Left ventricle myocardium inferior (tissue), 1 donor: ENCODE measurements at regions not wholly inside any gene's neighbourhood (a gene's known extent, or its start where the extent isn't known, plus 50 kb on each side); places are given as distances from the start of the nearest gene placed in this dataset.

Experiments
- DNase-seq: peaks from one replicate; pipeline ENCODE4 v3.0.0-alpha.2; 2020
- H3K27ac ChIP-seq: fragments of 200-600 bp; replicated peaks from 2 replicates; pipeline ENCODE4 v1.8.0; 2021
- H3K27me3 ChIP-seq: fragments of 200-600 bp; 2 replicates; pipeline ENCODE4 v1.8.0; 2021; ENCODE audit warnings: low read depth
- H3K36me3 ChIP-seq: fragments of 200-600 bp; 2 replicates; pipeline ENCODE4 v1.8.0; 2021
- H3K4me1 ChIP-seq: fragments of 200-600 bp; 2 replicates; pipeline ENCODE4 v1.8.0; 2021
- H3K4me3 ChIP-seq: fragments of 200-600 bp; 2 replicates; pipeline ENCODE4 v1.8.0; 2021; ENCODE audit warnings: mild to moderate bottlenecking, moderate library complexity
- H3K9me3 ChIP-seq: fragments of 200-600 bp; replicated peaks from 2 replicates; pipeline ENCODE4 v1.8.0; 2021
- intact Hi-C: fragments of 100-400 bp; cut with micrococcal nuclease; formaldehyde crosslinking; loops from one replicate; pipeline ENCODE4 v1.11.0; 2022
- TF ChIP-seq, protein P1 (sequence below): fragments of 200-600 bp; IDR thresholded peaks from 2 replicates; pipeline ENCODE4 v1.8.0; 2021; ENCODE audit warnings: antibody characterized with exemption, mild to moderate bottlenecking, borderline replicate concordance
- donor health status: DM: no; HTN: yes; CAD: no; lungs with severe emphysema.

DNA sequence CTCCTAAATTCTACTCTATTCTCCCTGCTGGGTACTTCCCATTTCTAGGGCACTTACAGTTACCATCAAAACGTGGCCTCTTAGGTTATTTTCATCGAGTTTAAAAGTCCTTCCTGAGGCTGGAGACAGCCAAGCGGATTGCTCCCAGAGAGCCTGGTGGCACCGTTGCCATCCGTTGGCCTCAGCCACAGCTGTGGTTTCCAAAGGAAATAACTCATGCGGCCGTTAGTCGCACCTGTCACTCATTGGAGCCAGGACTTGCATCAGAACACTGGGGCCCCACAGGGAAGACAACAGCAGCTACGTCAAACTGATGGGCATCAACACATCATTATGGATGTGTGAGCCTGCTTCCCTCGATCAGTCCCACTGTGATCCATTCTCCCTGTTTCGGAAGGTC lies 453.4 kb downstream of the BCL11A start:
- H3K27me3 ChIP-seq, result no peaks in the 10 kb centered on the region
- H3K36me3 ChIP-seq, result no peaks in the 10 kb centered on the region
- TF ChIP-seq, protein P1, sequence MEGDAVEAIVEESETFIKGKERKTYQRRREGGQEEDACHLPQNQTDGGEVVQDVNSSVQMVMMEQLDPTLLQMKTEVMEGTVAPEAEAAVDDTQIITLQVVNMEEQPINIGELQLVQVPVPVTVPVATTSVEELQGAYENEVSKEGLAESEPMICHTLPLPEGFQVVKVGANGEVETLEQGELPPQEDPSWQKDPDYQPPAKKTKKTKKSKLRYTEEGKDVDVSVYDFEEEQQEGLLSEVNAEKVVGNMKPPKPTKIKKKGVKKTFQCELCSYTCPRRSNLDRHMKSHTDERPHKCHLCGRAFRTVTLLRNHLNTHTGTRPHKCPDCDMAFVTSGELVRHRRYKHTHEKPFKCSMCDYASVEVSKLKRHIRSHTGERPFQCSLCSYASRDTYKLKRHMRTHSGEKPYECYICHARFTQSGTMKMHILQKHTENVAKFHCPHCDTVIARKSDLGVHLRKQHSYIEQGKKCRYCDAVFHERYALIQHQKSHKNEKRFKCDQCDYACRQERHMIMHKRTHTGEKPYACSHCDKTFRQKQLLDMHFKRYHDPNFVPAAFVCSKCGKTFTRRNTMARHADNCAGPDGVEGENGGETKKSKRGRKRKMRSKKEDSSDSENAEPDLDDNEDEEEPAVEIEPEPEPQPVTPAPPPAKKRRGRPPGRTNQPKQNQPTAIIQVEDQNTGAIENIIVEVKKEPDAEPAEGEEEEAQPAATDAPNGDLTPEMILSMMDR, result no peak
- no peak for DNase-seq
- no peak overlapping the region for H3K27ac ChIP-seq
- intact Hi-C loops, result no loop called here
- no peaks in the 10 kb centered on the region for H3K9me3 ChIP-seq
- H3K4me1 ChIP-seq, result peaks cover 3% of the 10 kb centered on the region
- no peak overlapping the region for H3K4me3 ChIP-seq

DNA sequence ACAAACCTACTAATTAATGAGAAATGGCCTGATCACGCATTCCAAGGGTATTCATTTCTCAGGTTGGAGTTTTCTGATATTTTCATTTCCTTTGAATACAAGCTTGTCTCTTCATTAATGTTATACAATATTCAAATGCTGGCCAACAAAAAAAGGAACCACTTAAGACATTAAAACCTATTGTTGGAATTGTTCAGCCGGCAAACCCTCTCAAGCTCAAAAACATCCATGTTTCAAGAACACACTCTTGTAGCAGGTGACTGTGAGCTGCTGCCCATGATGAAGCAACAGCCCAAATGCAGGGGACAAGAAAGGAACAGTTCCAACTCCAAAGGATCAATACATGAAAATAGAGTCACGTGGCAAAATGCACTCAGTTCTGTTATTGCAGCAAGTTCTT lies 454.5 kb downstream of the BCL11A start:
- no peaks in the 10 kb centered on the region for H3K9me3 ChIP-seq
- no peak overlapping the region for H3K27ac ChIP-seq
- no peaks in the 10 kb centered on the region for H3K36me3 ChIP-seq
- intact Hi-C loops, result no loop called here
- no peak for DNase-seq
- no peaks in the 10 kb centered on the region for H3K27me3 ChIP-seq
- no peak overlapping the region for H3K4me3 ChIP-seq
- TF ChIP-seq, protein P1, result no peak
- H3K4me1 ChIP-seq, result peaks cover 12% of the 10 kb centered on the region

DNA sequence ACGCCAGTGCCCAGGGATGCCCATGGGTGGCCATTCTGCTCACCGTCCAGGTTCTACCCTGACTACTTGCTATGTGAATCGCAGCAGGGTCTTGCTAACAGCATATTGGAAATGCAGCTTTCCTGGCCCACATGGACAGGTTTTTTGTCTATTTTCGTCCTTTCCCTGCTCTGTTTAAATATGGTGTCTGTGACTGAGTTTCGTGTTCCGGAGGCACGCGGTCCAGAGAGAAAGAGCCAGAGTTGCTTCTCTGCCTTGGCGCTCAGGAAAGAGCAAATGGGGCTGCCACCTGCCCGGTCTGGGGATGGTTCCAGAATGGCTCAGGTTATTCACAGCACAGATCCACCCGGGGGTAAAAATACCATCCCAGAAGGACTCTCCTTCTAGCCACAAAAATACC lies 456.2 kb downstream of the BCL11A start:
- no peak for DNase-seq
- no peaks in the 10 kb centered on the region for H3K9me3 ChIP-seq
- H3K4me3 ChIP-seq, result no peak overlapping the region
- H3K36me3 ChIP-seq, result no peaks in the 10 kb centered on the region
- peaks cover 14% of the 10 kb centered on the region for H3K4me1 ChIP-seq
- TF ChIP-seq, protein P1, result no peak
- H3K27me3 ChIP-seq, result no peaks in the 10 kb centered on the region
- intact Hi-C loops, result no loop called here
- no peak overlapping the region for H3K27ac ChIP-seq

DNA sequence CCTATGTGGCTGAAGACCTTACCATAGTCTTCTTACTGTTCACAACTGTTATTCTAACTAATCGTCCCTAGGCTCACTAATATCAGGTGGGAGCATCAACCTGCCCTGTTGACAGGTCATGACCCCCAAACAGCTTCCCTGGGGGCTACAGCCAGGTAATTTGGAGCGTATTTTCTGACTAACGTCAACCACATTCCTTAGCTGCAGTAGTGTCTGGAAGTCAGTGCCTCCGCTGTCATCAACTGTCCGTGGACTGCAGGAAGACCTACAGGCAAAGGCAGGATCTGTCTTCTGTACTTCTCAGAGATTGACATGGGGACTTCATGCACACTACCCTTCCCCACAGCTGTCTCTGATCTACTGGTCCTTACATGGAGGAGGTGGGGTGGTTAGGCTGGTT lies 456.9 kb downstream of the BCL11A start:
- H3K9me3 ChIP-seq, result no peaks in the 10 kb centered on the region
- intact Hi-C loops, result no loop called here
- H3K4me1 ChIP-seq, result peaks cover 14% of the 10 kb centered on the region
- no peaks in the 10 kb centered on the region for H3K36me3 ChIP-seq
- H3K27ac ChIP-seq, result no peak overlapping the region
- H3K4me3 ChIP-seq, result no peak overlapping the region
- H3K27me3 ChIP-seq, result no peaks in the 10 kb centered on the region
- no peak for DNase-seq
- TF ChIP-seq, protein P1, result no peak

DNA sequence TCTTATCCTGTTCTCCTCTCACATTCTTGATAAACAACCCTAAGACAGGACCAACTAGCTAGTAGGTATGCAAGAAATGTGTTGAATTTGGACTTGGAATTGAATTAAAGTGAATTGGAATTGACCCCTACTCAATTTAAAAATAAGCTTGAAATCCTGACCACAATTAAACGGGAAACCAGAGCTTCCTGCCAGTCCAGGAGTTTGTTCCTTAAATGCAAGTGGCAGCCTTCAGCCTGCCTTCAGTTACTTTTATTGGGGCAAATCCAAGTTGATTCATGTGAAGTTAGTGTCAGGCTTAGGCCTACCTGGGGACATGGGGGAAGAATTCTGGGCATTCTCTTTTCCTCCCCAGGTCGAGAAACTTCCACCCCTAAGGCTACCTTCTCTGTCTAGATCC lies 457.6 kb downstream of the BCL11A start:
- Histone ChIP-seq H3K4me3 (no peak overlapping the region), H3K36me3 (no peaks in the 10 kb centered on the region), H3K27me3 (no peaks in the 10 kb centered on the region), H3K4me1 (peaks cover 14% of the 10 kb centered on the region), H3K9me3 (no peaks in the 10 kb centered on the region), H3K27ac (no peak overlapping the region)
- DNase-seq, result no peak
- intact Hi-C loops, result no loop called here
- TF ChIP-seq, protein P1, result no peak

DNA sequence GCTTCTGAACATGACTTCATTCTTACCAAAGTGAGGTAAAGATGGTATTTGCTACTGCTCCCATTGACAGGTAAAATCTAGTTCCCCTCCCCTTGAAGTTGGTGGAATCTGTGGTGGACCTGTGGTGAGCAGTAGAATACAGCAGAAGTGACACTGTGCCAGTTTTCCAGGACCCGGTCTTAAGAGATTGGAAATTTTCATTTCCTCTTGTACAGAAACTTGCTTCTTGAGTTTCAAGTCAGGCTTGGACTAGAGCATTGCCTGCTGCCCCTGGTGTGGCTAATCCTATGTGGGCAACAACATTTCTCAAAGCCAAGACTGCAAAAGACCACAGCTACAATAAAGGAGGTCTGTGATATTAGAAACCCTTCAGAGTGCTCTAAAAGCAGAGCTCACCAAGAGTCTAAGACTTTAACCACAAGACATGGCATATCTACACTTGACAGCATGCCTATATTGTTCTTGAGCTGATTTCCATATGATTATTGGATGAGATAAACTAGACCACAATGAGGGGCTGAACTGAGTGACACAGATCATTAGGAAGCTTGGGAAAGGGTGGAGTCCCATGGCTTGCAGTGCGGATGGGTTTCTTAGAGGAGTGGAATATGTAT lies 458.1 kb downstream of the BCL11A start:
- DNase-seq, result no peak
- H3K36me3 ChIP-seq, result no peaks in the 10 kb centered on the region
- H3K27ac ChIP-seq, result peak overlapping the region; percentile 77
- no peak overlapping the region for H3K4me3 ChIP-seq
- H3K27me3 ChIP-seq, result no peaks in the 10 kb centered on the region
- intact Hi-C loops, result no loop called here
- H3K4me1 ChIP-seq, result peaks cover 14% of the 10 kb centered on the region
- TF ChIP-seq, protein P1, result no peak
- no peaks in the 10 kb centered on the region for H3K9me3 ChIP-seq
